Kidney epithelial cell (primary cell): ENCODE measurements at regions not wholly inside any gene's neighbourhood (a gene's known extent, or its start where the extent isn't known, plus 50 kb on each side); places are given as distances from the start of the nearest gene placed in this dataset.
"Not testable (repeated sequence)": the region's sequence is repeated elsewhere in the genome, so short reads cannot be mapped to it uniquely, and the experiment has no call there.

ENCODE experiments used
- DNase-seq: peaks from one replicate; pipeline ENCODE4 v3.0.0-alpha.2; 2010; ENCODE audit warnings: low read depth
- H3K27me3 ChIP-seq: 2 replicates; pipeline ENCODE4 v1.6.0; 2011; ENCODE audit warnings: low read length; ENCODE audit not compliant: control insufficient read depth, insufficient read depth
- H3K36me3 ChIP-seq: 2 replicates; pipeline ENCODE4 v1.5.1; 2011; ENCODE audit warnings: low read length; ENCODE audit not compliant: control insufficient read depth, insufficient read depth
- H3K4me3 ChIP-seq: 2 replicates; pipeline ENCODE4 v1.5.1; 2011; ENCODE audit warnings: low read depth, mild to moderate bottlenecking, control low read depth, low read length
- CTCF ChIP-seq: IDR thresholded peaks from 2 replicates; pipeline ENCODE4 v1.5.1; 2011; ENCODE audit warnings: mild to moderate bottlenecking, moderate library complexity, low read length, control low read depth, inconsistent platforms; ENCODE audit not compliant: insufficient read depth, poor library complexity, severe bottlenecking

- Histone ChIP-seq H3K4me3 (no peak overlapping the region), H3K36me3 (no peaks in the 10 kb centered on the region), H3K27me3 (no peaks in the 10 kb centered on the region)
- TF ChIP-seq CTCF, result no peak
- no peak for DNase-seq
These were observed 262.7 kb upstream of the TACR3 start for GRCh38 chr4:103982454-103982853.

DNA sequence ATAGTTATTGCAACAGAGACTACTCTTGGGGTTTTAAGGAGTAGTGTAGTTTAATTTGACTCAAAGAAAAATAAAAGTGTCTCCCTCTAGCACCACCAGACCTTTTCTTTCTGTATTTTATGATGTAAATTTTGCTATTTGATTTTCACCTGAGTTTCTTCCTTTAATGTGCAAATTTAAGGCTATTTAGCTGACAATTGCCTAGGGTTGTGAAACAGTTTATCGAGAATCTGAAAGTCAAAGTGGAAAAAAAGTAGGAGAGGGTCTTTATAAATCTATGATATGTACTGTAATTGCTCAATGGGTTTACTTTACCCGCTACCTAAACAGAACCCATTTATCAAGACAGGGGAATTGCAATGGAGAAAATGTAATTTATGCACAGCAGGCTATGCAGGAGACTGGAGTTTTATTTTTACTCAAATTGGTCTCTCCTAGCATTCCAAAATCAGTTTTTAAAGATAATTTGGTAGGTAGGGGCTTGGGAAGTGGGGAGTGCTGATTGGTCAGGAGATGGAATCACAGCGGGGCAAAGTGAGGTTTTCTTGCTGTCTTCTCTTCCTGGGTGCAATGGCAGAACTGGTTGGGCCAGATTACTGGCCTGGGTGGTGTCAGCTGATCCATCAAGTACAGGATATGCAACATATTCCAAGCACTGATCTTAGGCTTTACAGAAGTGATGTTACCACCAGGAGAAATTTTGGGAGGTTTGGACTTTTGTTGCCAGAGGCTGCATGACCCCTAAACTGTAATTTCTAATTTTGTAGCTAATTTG lies 228.6 kb upstream of the TACR3 start:
- no peak for TF ChIP-seq CTCF
- Histone ChIP-seq H3K27me3 (no peaks in the 10 kb centered on the region), H3K36me3 (no peaks in the 10 kb centered on the region), H3K4me3 (no peak overlapping the region)
- DNase-seq, result no peak

GRCh38 chr4:103947617-103948016 lies 227.8 kb upstream of the TACR3 start:
- Histone ChIP-seq H3K27me3 (no peaks in the 10 kb centered on the region), H3K36me3 (no peaks in the 10 kb centered on the region), H3K4me3 (no peak overlapping the region)
- DNase-seq, result no peak
- no peak for TF ChIP-seq CTCF

DNA sequence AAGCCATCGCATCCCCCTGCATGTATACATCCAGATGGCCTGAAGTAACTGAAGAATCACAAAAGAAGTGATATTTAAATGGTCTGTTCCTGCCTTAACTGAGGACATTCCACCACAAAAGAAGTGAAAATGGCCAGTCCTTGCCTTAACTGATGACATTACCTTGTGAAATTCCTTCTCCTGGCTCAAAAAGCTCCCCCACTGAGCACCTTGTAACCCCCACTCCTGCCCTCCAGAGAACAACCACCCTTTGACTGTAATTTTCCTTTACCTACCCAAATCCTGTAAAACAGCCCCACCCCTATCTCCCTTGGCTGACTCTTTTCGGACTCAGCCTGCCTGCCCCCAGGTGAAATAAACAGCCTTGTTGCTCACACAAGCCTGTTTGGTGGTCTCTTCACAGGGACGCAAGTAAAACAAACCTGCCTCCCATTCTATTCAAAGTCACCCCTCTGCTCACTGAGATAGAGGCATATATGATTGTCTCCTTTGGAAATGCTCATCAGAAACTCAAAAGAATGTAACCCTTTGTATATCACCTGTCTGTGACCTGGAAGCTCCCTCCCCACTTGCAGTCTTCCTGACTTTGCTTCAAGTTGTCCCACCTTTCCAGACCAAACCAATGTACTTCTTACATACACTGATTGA lies 227.0 kb upstream of the TACR3 start:
- H3K36me3 ChIP-seq, H3K4me3 ChIP-seq, H3K27me3 ChIP-seq, DNase-seq: not testable (repeated sequence)

DNA sequence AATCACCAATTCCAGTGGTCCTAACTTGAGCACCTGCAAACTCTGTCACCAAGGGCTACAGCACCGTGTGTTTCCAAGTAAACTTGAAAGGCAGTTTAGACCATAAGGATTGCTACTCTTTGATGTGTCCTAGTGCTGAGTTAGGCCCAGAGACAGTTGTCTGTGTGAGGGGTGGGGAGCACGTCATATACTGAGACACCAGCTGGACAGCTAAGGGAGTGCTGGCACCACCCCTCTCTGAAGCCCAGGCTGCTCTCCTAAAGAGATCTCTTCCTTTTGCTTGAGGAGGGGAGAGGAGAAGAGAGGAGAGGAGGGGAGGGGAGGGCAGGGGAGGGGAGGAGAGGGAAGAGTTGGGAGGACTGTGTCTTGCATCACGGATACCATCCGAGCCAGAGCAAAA lies 218.7 kb upstream of the TACR3 start:
- no peak for TF ChIP-seq CTCF
- no peaks in the 10 kb centered on the region for H3K27me3 ChIP-seq
- DNase-seq, result no peak
- no peak overlapping the region for H3K4me3 ChIP-seq
- no peaks in the 10 kb centered on the region for H3K36me3 ChIP-seq

DNA sequence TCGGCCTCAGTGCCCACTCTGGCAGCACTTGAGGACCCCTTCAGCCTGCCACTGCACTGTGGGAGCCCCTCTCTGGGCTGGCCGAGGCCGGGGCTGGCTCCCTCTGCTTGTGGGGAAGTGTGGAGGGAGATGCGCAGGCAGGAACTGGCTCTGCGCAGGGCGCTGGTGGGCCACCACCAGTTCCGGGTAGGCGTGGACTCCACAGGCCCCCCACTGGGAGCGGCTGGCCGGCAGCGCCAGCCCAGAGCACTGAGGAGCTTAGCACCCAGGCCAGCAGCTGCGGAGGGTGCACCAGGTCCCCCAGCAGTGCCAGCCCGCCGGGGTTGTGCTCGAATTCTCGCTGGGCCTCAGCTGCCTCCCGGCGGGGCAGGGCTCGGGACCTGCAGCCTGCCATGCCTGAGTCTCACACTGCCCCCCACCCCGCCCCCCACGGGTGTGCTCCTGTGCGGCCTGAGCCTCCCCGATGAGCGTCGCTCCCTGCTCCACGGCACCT lies 216.9 kb upstream of the TACR3 start:
- no peak overlapping the region for H3K4me3 ChIP-seq
- TF ChIP-seq CTCF, result no peak
- DNase-seq, result no peak
- H3K27me3 ChIP-seq, result no peaks in the 10 kb centered on the region
- H3K36me3 ChIP-seq, result no peaks in the 10 kb centered on the region
